ENCODE measurements at regions not wholly inside any gene's neighbourhood (a gene's known extent, or its start where the extent isn't known, plus 50 kb on each side); places are given as distances from the start of the nearest gene placed in this dataset.
"Not testable (repeated sequence)": the region's sequence is repeated elsewhere in the genome, so short reads cannot be mapped to it uniquely, and the experiment has no call there.

- DNase-seq (ENCODE audit: low spot score): peak; percentile 7
Measured at GRCh38 chr7:149564340-149565095, 66.9 kb upstream of the ZNF746 start.

GRCh38 chr7:149562602-149563001 is 65.0 kb upstream of the ZNF746 start:
- no peak for DNase-seq (ENCODE audit: low spot score)

- DNase-seq (ENCODE audit: low spot score): no peak
Measured at GRCh38 chr7:149561072-149561471, 63.5 kb upstream of the ZNF746 start.

GRCh38 chr7:149559711-149560110 is 62.1 kb upstream of the ZNF746 start:
- DNase-seq (ENCODE audit: low spot score): peak; percentile 22

- DNase-seq (ENCODE audit: low spot score): peak; percentile 95
Measured at GRCh38 chr7:149558149-149558861, 60.7 kb upstream of the ZNF746 start.

GRCh38 chr7:149556525-149556924 is 58.9 kb upstream of the ZNF746 start:
- DNase-seq (ENCODE audit: low spot score): not testable (repeated sequence)

- DNase-seq (ENCODE audit: low spot score): not testable (repeated sequence)
Measured at GRCh38 chr7:149554821-149555220, 57.2 kb upstream of the ZNF746 start.

- DNase-seq (ENCODE audit: low spot score): not testable (repeated sequence)
Measured at GRCh38 chr7:149553991-149554390, 56.4 kb upstream of the ZNF746 start.

- DNase-seq (ENCODE audit: low spot score): no peak
Measured at GRCh38 chr7:149552799-149553198, 55.2 kb upstream of the ZNF746 start.
